ENCODE measurements at regions not wholly inside any gene's neighbourhood (a gene's known extent, or its start where the extent isn't known, plus 50 kb on each side); places are given as distances from the start of the nearest gene placed in this dataset.

DNA sequence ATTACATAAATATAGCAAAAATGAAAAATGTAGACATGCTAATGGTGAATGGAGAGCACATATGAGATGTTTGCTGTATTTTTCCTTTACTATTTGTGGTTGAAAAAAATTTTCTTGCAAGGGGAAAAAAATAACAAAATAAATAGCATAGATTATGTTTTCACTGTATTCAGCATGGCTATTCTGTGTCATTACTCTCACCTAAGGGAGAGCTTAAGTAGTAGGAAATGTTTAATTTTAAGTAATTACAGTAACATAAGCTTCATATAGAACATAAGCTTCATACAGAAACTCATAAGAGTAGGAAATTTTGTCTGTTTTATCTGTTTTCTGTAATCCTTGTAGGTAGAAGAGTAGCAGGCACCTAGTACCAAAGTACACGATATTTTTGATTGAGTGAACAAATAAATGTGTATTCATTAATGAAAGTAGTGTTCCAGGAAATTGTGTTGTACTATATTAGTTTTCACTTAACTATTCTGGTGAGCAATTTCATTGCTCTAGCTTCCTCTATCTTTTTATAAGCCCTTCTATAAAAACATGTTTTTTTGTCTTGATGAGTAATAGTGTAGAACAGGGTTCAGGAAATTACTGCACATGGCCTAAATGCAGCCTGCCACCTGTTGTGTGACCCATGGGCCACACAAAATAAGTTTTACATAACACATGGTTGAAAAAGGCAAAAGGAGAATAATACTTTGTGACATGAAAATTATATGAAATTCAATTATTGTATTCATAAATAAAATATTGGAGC, 1025.0 kb upstream of the CDH10 start:
- TF ChIP-seq, protein P1, sequence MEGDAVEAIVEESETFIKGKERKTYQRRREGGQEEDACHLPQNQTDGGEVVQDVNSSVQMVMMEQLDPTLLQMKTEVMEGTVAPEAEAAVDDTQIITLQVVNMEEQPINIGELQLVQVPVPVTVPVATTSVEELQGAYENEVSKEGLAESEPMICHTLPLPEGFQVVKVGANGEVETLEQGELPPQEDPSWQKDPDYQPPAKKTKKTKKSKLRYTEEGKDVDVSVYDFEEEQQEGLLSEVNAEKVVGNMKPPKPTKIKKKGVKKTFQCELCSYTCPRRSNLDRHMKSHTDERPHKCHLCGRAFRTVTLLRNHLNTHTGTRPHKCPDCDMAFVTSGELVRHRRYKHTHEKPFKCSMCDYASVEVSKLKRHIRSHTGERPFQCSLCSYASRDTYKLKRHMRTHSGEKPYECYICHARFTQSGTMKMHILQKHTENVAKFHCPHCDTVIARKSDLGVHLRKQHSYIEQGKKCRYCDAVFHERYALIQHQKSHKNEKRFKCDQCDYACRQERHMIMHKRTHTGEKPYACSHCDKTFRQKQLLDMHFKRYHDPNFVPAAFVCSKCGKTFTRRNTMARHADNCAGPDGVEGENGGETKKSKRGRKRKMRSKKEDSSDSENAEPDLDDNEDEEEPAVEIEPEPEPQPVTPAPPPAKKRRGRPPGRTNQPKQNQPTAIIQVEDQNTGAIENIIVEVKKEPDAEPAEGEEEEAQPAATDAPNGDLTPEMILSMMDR (IDR thresholded peaks at IDR 0.05; ENCODE audit: insufficient read depth, low read length, poor library complexity, severe bottlenecking), result no peak
- TF ChIP-seq EZH2phosphoT487 (conservative IDR thresholded peaks at IDR 0.05; ENCODE audit: low read length), result no peak

Data from SU-DHL-6 (cell line).